ENCODE measurements at regions not wholly inside any gene's neighbourhood (a gene's known extent, or its start where the extent isn't known, plus 50 kb on each side); places are given as distances from the start of the nearest gene placed in this dataset.

DNA sequence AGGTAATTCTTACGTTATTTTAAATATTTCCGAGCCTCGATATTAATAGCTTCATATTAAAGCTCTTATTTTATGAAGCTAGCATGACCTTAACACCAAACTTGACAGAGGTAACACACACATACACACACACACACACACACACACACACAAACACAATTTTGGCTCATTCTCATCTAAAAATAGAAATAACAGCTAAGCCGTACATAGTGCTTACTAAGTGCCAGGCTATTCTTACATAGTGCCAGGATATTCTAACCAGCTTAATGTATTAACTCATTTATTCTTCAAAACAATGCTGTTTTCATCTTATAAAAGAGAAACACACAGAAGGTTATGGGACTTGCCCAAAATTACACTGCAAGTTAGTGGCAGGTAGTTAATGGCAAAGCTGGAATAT lies 87.0 kb upstream of the BLTP1 start:
- DNase-seq, result no peak
- POLR2A ChIA-PET, result no interaction called here
- Mint-ChIP-seq H3K36me3 (no peaks in the 10 kb centered on the region), H3K4me3 (no peak overlapping the region), H3K9me3 (no peaks in the 10 kb centered on the region), H3K27ac (no peak overlapping the region), H3K4me1 (ENCODE audit: low read depth) (no peaks in the 10 kb centered on the region), H3K27me3 (no peaks in the 10 kb centered on the region)
- intact Hi-C loops (cut with micrococcal nuclease), result no loop called here
- CTCF ChIA-PET, result no interaction called here

DNA sequence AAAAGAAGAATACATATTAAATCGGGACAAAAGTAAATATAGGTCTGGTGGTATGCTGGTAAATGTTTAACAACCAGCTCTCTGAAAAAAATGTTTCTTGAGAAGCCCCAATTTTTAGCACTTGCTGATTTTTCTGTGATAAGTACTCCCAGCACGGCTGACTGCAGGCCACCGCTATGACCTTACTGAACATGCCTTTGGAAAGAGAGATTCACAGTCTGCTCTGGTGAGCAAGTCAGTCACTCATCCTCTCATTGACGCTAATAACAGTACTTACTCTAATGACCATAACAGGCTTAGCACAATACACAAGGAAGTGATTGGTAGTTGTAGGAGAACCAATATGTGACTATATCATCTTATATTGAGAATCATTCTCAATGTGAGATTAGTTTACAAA lies 98.9 kb upstream of the BLTP1 start:
- no peaks in the 10 kb centered on the region for H3K27me3 Mint-ChIP-seq
- no peaks in the 10 kb centered on the region for H3K9me3 Mint-ChIP-seq
- H3K4me3 Mint-ChIP-seq, result no peak overlapping the region
- H3K27ac Mint-ChIP-seq, result no peak overlapping the region
- H3K36me3 Mint-ChIP-seq, result no peaks in the 10 kb centered on the region
- CTCF ChIA-PET, result no interaction called here
- intact Hi-C loops (cut with micrococcal nuclease), result no loop called here
- H3K4me1 Mint-ChIP-seq (ENCODE audit: low read depth), result no peaks in the 10 kb centered on the region
- POLR2A ChIA-PET, result no interaction called here
- DNase-seq, result no peak

DNA sequence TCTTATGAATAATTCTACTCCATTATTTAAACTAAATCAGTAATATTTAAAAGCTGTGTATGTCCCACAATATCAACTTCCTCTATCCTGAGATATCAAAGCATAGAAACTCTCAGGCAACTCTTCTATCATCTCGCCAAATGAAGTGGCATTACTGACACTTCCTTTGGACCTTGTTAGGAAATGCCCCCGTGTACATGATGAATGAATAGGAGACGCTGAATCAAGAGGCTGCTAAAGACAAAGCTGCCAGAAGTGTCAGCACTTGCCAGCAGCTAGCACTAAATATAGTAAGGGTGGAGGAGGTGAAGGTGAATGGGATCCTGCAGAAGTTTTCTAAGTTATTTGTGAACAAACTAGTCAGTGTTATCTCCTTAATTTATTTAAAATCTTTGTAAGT lies 99.5 kb upstream of the BLTP1 start:
- POLR2A ChIA-PET, result no interaction called here
- DNase-seq, result no peak
- Mint-ChIP-seq H3K4me3 (no peak overlapping the region), H3K27me3 (no peaks in the 10 kb centered on the region), H3K4me1 (ENCODE audit: low read depth) (no peaks in the 10 kb centered on the region), H3K36me3 (no peaks in the 10 kb centered on the region), H3K9me3 (no peaks in the 10 kb centered on the region), H3K27ac (no peak overlapping the region)
- CTCF ChIA-PET, result no interaction called here
- intact Hi-C loops (cut with micrococcal nuclease), result no loop called here

DNA sequence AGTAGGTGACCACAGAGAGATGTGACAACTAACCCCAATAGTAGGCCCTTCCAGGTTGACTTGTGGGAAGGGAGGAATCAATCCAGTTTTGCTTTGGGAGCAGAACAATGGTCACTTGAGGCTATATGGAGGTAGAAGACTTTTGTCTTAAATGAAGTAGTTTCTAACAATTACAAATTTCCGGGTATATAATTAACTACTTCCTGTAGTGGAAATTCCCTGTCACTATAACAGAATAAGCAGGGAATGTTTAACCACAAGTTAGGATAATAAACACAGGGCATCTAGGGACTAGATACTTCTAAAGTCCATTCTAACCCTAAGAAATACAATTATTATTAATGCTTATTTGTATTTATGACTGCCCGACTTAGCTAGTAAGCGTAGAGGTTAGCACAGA lies 99.0 kb upstream of the TRPC3 start:
- ChIA-PET POLR2A (no interaction called here), CTCF (no interaction called here)
- H3K27ac Mint-ChIP-seq, result no peak overlapping the region
- H3K4me1 Mint-ChIP-seq (ENCODE audit: low read depth), result no peaks in the 10 kb centered on the region
- H3K36me3 Mint-ChIP-seq, result no peaks in the 10 kb centered on the region
- H3K27me3 Mint-ChIP-seq, result no peaks in the 10 kb centered on the region
- H3K9me3 Mint-ChIP-seq, result no peaks in the 10 kb centered on the region
- no peak for DNase-seq
- intact Hi-C loops (cut with micrococcal nuclease), result no loop called here
- no peak overlapping the region for H3K4me3 Mint-ChIP-seq

DNA sequence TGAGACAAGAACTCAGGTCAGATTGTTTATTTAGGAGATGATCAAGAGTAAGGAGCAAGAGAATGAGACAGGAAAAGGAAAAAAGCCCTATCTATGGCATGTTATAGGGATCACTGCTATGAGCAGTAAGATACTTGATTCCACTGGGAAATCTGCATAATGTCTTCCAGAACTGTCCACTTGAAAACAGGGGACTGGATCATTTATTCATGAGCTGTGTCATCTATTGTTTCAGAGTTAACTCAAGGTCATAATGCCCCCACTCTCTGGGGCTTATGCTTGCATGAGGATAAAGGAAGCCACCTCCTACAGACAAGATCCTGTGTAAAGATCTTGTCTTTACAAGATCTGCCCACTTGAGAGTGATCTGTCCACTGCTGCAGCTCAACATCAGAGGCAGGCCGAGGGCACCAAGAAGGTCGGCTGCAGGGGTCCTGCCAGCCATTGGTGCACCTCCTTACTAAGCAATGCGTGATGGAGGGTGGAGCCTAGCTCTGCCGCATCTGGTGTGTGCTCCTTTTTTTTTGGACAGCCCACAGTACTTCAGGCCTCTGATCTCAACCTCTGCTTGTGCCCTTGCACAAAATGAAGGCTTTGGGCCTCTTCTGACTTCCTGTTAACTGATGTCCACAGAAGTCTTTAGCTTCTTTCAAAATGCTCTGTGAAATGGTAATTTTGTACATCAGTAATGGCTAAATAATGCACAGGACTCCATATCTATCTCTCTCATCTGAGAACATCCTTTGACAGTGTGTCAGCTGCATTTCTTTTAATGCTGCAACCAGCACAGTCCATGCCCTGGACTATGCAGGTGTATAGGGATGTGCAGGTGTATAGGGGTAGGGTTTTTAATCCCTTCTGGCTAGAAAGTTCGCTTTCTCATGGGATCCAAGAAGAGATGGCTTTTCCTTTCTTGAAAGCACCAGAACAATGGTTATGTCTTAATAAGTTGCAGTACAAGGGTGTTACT lies 95.9 kb upstream of the TRPC3 start:
- H3K27me3 Mint-ChIP-seq, result no peaks in the 10 kb centered on the region
- no peaks in the 10 kb centered on the region for H3K36me3 Mint-ChIP-seq
- H3K4me1 Mint-ChIP-seq (ENCODE audit: low read depth), result no peaks in the 10 kb centered on the region
- POLR2A ChIA-PET, result no interaction called here
- H3K4me3 Mint-ChIP-seq, result no peak overlapping the region
- CTCF ChIA-PET, result no interaction called here
- H3K9me3 Mint-ChIP-seq, result no peaks in the 10 kb centered on the region
- no peak overlapping the region for H3K27ac Mint-ChIP-seq
- DNase-seq, result no peak
- intact Hi-C loops (cut with micrococcal nuclease), result no loop called here

DNA sequence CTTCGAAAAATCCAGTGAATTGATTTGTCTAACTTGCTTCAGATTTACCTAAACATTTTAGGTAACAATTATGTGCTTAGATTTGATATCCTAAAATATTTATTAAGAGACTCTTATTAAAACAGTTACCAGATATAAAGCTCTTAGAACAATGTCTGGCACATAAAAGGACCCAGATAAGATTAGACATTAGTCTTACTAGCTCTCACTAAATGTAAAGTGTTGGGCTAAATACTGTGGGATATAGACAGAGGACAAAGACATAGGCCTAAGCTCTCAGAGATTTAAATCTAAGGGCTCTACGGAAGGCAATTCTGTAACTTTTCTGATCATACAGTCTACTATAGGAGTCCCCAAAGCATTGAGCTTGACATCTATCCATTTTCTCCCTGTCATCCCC lies 94.4 kb upstream of the TRPC3 start:
- POLR2A ChIA-PET, result no interaction called here
- Mint-ChIP-seq H3K36me3 (no peaks in the 10 kb centered on the region), H3K27ac (no peak overlapping the region), H3K9me3 (no peaks in the 10 kb centered on the region), H3K4me1 (ENCODE audit: low read depth) (no peaks in the 10 kb centered on the region), H3K4me3 (no peak overlapping the region), H3K27me3 (peaks cover 2% of the 10 kb centered on the region)
- DNase-seq, result no peak
- CTCF ChIA-PET, result no interaction called here
- intact Hi-C loops (cut with micrococcal nuclease), result no loop called here

DNA sequence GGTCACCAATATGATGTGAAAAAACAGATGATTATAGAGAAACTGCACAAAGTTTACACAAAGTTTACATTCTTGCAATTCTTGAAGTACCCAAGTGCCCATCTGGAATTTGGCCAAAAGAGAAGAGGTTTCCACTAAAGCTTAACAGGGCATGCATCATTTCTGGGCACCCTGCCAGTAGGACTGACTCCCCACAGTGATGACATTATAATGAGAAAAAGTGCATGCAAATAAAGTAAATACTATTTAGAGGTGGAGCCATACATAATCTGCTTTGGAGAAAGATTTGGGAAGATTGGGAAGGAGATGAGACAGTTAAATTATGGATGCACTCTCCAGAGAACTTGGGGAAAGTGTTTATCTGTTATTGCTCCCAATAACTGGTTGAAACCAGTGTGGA lies 93.7 kb upstream of the TRPC3 start:
- Mint-ChIP-seq H3K27me3 (peaks cover 3% of the 10 kb centered on the region), H3K36me3 (no peaks in the 10 kb centered on the region), H3K4me1 (ENCODE audit: low read depth) (no peaks in the 10 kb centered on the region), H3K4me3 (no peak overlapping the region), H3K27ac (no peak overlapping the region), H3K9me3 (no peaks in the 10 kb centered on the region)
- intact Hi-C loops (cut with micrococcal nuclease), result no loop called here
- DNase-seq, result no peak
- POLR2A ChIA-PET, result no interaction called here
- CTCF ChIA-PET, result no interaction called here

DNA sequence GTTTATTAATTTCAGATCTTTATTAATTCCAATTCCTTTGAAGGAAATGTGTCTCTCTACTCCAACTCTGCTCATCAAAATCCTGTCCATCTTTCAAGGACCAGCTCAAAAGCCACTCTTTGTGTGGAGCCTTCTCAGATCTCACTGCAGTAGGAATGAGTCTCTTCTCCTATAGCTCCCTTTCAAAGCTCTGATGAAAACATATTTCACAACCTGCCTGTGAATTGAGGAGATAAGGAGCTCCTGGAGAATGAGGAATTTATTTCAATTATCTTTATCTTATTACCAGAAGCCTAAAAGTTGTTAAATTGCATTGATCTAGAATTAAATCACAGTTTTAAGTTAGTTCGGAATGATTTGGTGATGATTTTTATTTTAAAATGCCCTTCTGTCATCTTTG lies 92.6 kb upstream of the TRPC3 start:
- no peaks in the 10 kb centered on the region for H3K4me1 Mint-ChIP-seq (ENCODE audit: low read depth)
- ChIA-PET CTCF (no interaction called here), POLR2A (no interaction called here)
- intact Hi-C loops (cut with micrococcal nuclease), result no loop called here
- H3K27ac Mint-ChIP-seq, result no peak overlapping the region
- peaks cover 3% of the 10 kb centered on the region for H3K27me3 Mint-ChIP-seq
- H3K4me3 Mint-ChIP-seq, result no peak overlapping the region
- no peak for DNase-seq
- H3K9me3 Mint-ChIP-seq, result no peaks in the 10 kb centered on the region
- no peaks in the 10 kb centered on the region for H3K36me3 Mint-ChIP-seq

DNA sequence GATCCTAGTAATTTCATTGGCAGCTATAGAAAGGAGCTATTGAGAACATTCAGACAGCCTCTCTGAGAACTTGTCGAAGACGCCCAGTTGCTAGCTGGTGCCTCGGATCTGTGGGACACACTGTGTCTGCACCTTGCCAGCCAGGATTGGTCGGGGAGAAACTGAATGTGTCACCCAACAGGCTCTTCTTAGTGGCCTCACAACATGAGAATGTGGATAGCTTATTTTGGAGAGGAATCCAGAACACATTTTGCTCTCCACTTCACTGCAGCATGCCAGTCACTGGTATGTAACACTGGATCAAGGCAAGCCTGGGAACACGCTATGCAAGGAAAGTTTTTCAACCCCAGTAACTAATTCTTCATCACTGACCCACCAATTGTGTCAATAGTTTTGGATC lies 89.5 kb upstream of the TRPC3 start:
- no peak overlapping the region for H3K4me3 Mint-ChIP-seq
- H3K4me1 Mint-ChIP-seq (ENCODE audit: low read depth), result no peaks in the 10 kb centered on the region
- ChIA-PET CTCF (no interaction called here), POLR2A (no interaction called here)
- H3K36me3 Mint-ChIP-seq, result no peaks in the 10 kb centered on the region
- H3K27ac Mint-ChIP-seq, result no peak overlapping the region
- H3K27me3 Mint-ChIP-seq, result peaks cover 3% of the 10 kb centered on the region
- no peak for DNase-seq
- intact Hi-C loops (cut with micrococcal nuclease), result no loop called here
- no peaks in the 10 kb centered on the region for H3K9me3 Mint-ChIP-seq

DNA sequence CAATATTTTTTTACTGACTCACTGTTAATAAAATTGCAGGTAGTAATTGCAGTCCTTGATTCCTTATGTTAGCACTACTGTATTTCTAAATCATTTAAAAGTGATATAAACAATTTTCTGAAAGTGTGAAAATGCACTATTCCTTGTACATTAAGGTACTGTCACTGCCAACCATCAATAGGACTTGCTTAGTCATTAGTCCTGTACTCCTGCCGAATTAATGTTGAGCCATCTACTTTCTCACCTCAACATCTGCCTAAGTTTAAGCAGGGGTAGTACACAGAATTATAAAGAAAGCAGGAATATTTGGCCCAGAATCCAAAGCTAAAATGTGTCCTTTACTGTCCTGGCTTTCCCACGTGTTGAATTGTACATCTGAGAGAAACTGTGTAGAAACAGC lies 87.0 kb upstream of the TRPC3 start:
- Mint-ChIP-seq H3K27ac (no peak overlapping the region), H3K4me1 (ENCODE audit: low read depth) (no peaks in the 10 kb centered on the region), H3K36me3 (no peaks in the 10 kb centered on the region), H3K9me3 (no peaks in the 10 kb centered on the region), H3K4me3 (no peak overlapping the region), H3K27me3 (peaks cover 7% of the 10 kb centered on the region)
- intact Hi-C loops (cut with micrococcal nuclease), result no loop called here
- no peak for DNase-seq
- POLR2A ChIA-PET, result no interaction called here
- CTCF ChIA-PET, result no interaction called here

DNA sequence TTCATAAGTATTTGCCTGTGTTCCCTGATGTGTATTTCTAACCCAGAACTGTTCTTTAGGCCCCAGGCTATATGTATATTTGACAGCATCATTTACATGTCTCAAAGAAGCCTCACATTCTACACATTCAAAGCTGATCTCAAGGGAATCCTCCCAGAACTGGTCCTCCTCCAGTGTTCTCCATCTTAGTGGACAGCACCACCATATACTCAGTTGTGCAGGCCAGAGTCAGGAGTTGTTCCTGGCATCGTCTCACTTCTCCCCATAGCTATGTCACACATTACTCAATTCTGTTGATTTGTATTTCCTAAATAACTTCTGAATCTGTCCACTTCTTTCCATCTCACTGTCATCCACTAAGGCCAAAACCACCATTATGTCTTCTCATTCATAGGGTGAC lies 82.8 kb upstream of the TRPC3 start:
- ChIA-PET POLR2A (no interaction called here), CTCF (no interaction called here)
- Mint-ChIP-seq H3K27me3 (peaks cover 15% of the 10 kb centered on the region), H3K4me1 (ENCODE audit: low read depth) (no peaks in the 10 kb centered on the region), H3K4me3 (no peak overlapping the region), H3K27ac (no peak overlapping the region), H3K36me3 (peaks cover 7% of the 10 kb centered on the region), H3K9me3 (peaks cover 19% of the 10 kb centered on the region)
- no peak for DNase-seq
- intact Hi-C loops (cut with micrococcal nuclease), result no loop called here

DNA sequence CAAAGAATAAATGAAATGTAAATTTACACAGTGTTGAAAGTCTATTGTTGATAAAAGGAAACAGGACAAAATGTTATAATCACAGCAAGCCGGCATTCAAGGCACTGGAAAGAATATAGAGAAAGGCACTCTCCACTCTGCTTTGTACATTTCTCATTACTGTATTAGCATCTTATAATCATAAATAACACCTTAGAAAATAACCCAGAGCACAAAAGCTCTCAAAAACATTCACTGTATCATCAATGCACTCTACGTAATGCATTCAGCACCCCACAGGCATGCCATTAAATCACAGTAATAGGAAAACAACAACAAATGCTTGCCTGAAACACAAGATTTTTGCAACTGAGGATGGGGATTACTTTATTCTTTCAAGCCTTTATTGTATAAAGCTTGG lies 75.3 kb upstream of the TRPC3 start:
- Mint-ChIP-seq H3K27me3 (peaks cover 6% of the 10 kb centered on the region), H3K36me3 (peaks cover 7% of the 10 kb centered on the region), H3K9me3 (peaks cover 19% of the 10 kb centered on the region), H3K4me3 (no peak overlapping the region), H3K4me1 (ENCODE audit: low read depth) (no peaks in the 10 kb centered on the region), H3K27ac (no peak overlapping the region)
- no peak for DNase-seq
- CTCF ChIA-PET, result no interaction called here
- intact Hi-C loops (cut with micrococcal nuclease), result no loop called here
- POLR2A ChIA-PET, result no interaction called here

DNA sequence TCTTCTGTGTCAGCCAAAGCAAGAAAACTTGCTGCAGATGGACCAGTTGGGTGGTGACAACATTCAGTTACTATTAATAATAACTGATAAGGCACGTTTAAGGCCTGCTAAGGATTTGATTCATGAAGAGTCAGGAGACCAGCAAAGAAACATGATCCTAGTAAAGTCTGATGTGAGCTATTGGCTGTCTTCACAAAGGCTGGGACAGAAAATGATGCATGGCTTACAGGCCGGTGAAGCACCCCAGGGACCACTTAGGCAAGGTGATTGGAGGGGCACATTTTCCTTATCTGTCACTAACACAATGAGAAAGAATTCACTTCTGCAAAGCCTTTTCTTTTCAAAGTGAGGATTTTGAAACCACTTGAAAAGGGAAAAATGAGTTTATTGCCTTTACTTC lies 65.4 kb upstream of the TRPC3 start:
- POLR2A ChIA-PET, result no interaction called here
- peaks cover 11% of the 10 kb centered on the region for H3K27me3 Mint-ChIP-seq
- H3K4me3 Mint-ChIP-seq, result no peak overlapping the region
- H3K9me3 Mint-ChIP-seq, result no peaks in the 10 kb centered on the region
- no peaks in the 10 kb centered on the region for H3K36me3 Mint-ChIP-seq
- intact Hi-C loops (cut with micrococcal nuclease), result no loop called here
- DNase-seq, result no peak
- CTCF ChIA-PET, result no interaction called here
- H3K27ac Mint-ChIP-seq, result no peak overlapping the region
- H3K4me1 Mint-ChIP-seq (ENCODE audit: low read depth), result no peaks in the 10 kb centered on the region
